IMR-90 (cell line): ENCODE measurements at regions not wholly inside any gene's neighbourhood (a gene's known extent, or its start where the extent isn't known, plus 50 kb on each side); places are given as distances from the start of the nearest gene placed in this dataset.

ENCODE experiments used
- ATAC-seq: fragments of 200-7000 bp; cut with Tn5 transposase; 2 replicates; pipeline ENCODE4 v1.9.1; 2020; ENCODE audit warnings: low read depth, mild to moderate bottlenecking, moderate library complexity
- BruUV-seq: library from RNA; stranded (reverse); fragments of 400-500 nt; replicated peaks from 2 replicates; lab custom pipeline; 2021; lab: Mats Ljungman, UMichigan
- CTCF ChIA-PET: fragments of 300-600 bp; formaldehyde crosslinking; extraction: SDS; loops from one replicate; lab custom pipeline; 2021; ENCODE audit warnings: antibody characterized with exemption; lab: Yijun Ruan, JAX
- POLR2A ChIA-PET: fragments of 300-600 bp; sonication (Branson Sonifier 250); formaldehyde crosslinking; loops from one replicate; lab custom pipeline; 2022; ENCODE audit warnings: antibody characterized with exemption; ENCODE audit not compliant: unreplicated experiment; lab: Charles Lee
- DNase-seq: peaks from one replicate; pipeline ENCODE4 v3.0.0; 2013
- H2AFZ ChIP-seq: replicated peaks from 2 replicates; pipeline ENCODE3; 2013; ENCODE audit warnings: low read length, mild to moderate bottlenecking; ENCODE audit not compliant: poor library complexity
- H2AK5ac ChIP-seq: 2 replicates; pipeline ENCODE4 v1.6.1; 2013; ENCODE audit warnings: low read depth, low read length, inconsistent platforms
- H2AK9ac ChIP-seq: replicated peaks from 2 replicates; pipeline ENCODE3; 2013; ENCODE audit warnings: mild to moderate bottlenecking, low read depth, low read length, moderate library complexity; ENCODE audit not compliant: poor library complexity
- H2BK120ac ChIP-seq: 2 replicates; pipeline ENCODE4 v1.6.1; 2013; ENCODE audit warnings: low read depth, low read length, inconsistent platforms
- H2BK15ac ChIP-seq: 3 replicates; pipeline ENCODE4 v1.6.1; 2013; ENCODE audit warnings: low read depth, low read length, inconsistent platforms
- H2BK20ac ChIP-seq: 2 replicates; pipeline ENCODE4 v1.6.1; 2013; ENCODE audit warnings: low read depth, mild to moderate bottlenecking, inconsistent platforms, low read length, moderate library complexity
- H2BK5ac ChIP-seq: 2 replicates; pipeline ENCODE4 v1.6.1; 2013; ENCODE audit warnings: mild to moderate bottlenecking, low read depth, low read length, inconsistent platforms; ENCODE audit not compliant: poor library complexity, severe bottlenecking
- H3K14ac ChIP-seq: replicated peaks from 2 replicates; pipeline ENCODE4 v1.6.1; 2013; ENCODE audit warnings: low read depth, low read length, inconsistent platforms
- H3K18ac ChIP-seq: 2 replicates; pipeline ENCODE4 v1.6.1; 2013; ENCODE audit warnings: low read depth, low read length, control low read depth
- H3K23ac ChIP-seq: 2 replicates; pipeline ENCODE4 v1.6.1; 2013; ENCODE audit warnings: low read depth, low read length, inconsistent platforms
- H3K27ac ChIP-seq: 2 replicates; pipeline ENCODE4 v1.5.1; 2013; ENCODE audit warnings: mild to moderate bottlenecking, control low read depth, low read length; ENCODE audit not compliant: insufficient read depth
- H3K27me3 ChIP-seq: 2 replicates; pipeline ENCODE4 v1.6.1; 2013; ENCODE audit warnings: low read length; ENCODE audit not compliant: control insufficient read depth, insufficient read depth
- H3K36me3 ChIP-seq: 2 replicates; pipeline ENCODE4 v1.6.1; 2013; ENCODE audit warnings: low read length, mixed read lengths; ENCODE audit not compliant: control insufficient read depth, insufficient read depth
- H3K4ac ChIP-seq: 2 replicates; pipeline ENCODE4 v1.6.1; 2013; ENCODE audit warnings: low read depth, low read length, inconsistent platforms
- H3K4me1 ChIP-seq: 2 replicates; pipeline ENCODE4 v1.6.1; 2013; ENCODE audit warnings: low read length, mixed read lengths; ENCODE audit not compliant: control insufficient read depth, insufficient read depth
- H3K4me2 ChIP-seq: 2 replicates; pipeline ENCODE4 v1.6.1; 2013; ENCODE audit warnings: low read depth, mild to moderate bottlenecking, control low read depth, low read length, moderate library complexity
- H3K4me3 ChIP-seq: 2 replicates; pipeline ENCODE4 v1.5.1; 2013; ENCODE audit warnings: low read depth, mild to moderate bottlenecking, control low read depth, low read length, moderate library complexity; ENCODE audit not compliant: insufficient read depth
- H3K56ac ChIP-seq: 2 replicates; pipeline ENCODE4 v1.6.1; 2013; ENCODE audit warnings: low read length, inconsistent platforms; ENCODE audit not compliant: insufficient read depth; ENCODE audit errors: extremely low read depth
- H3K79me1 ChIP-seq, 2 experiments: 2 replicates each; pipeline ENCODE4 v1.6.1; 2013; ENCODE audit warnings: low read length in 2 of 2, inconsistent platforms in 1 of 2, low read depth in 1 of 2
- H3K9ac ChIP-seq: 2 replicates; pipeline ENCODE4 v1.6.1; 2013; ENCODE audit warnings: low read depth, low read length, control low read depth
- H3K9me1 ChIP-seq: 2 replicates; pipeline ENCODE4 v1.6.1; 2013; ENCODE audit warnings: low read length, inconsistent platforms; ENCODE audit not compliant: insufficient read depth
- H3K9me3 ChIP-seq: 2 replicates; pipeline ENCODE4 v1.6.1; 2013; ENCODE audit warnings: low read length; ENCODE audit not compliant: control insufficient read depth, insufficient read depth
- H4K20me1 ChIP-seq: 2 replicates; pipeline ENCODE4 v1.6.1; 2013; ENCODE audit warnings: low read length, inconsistent platforms; ENCODE audit not compliant: insufficient read depth
- H4K5ac ChIP-seq: 2 replicates; pipeline ENCODE4 v1.6.1; 2013; ENCODE audit warnings: mild to moderate bottlenecking, low read depth, low read length, control low read depth
- H4K8ac ChIP-seq, 2 experiments: 2 replicates each; pipeline ENCODE4 v1.6.1; 2013; ENCODE audit warnings: low read depth in 2 of 2, low read length in 2 of 2, control low read depth in 1 of 2, inconsistent platforms in 1 of 2
- H4K91ac ChIP-seq: 2 replicates; pipeline ENCODE4 v1.6.1; 2013; ENCODE audit warnings: low read depth, low read length, inconsistent platforms; ENCODE audit not compliant: insufficient read depth
- BHLHE40 ChIP-seq: fragments of 150-350 bp; IDR thresholded peaks from 2 replicates; pipeline ENCODE4 v1.6.1; 2016; ENCODE audit warnings: mild to moderate bottlenecking, low read depth, low read length
- CEBPB ChIP-seq: IDR thresholded peaks from 2 replicates; pipeline ENCODE4 v1.6.1; 2012; ENCODE audit warnings: low read depth, low read length, improper control_type of control experiment
- CHD1 ChIP-seq: IDR thresholded peaks from 2 replicates; pipeline ENCODE4 v1.6.1; 2012; ENCODE audit warnings: low read depth, low read length, improper control_type of control experiment
- FOS ChIP-seq: fragments of 150-350 bp; IDR thresholded peaks from 2 replicates; pipeline ENCODE4 v1.6.1; 2016; ENCODE audit warnings: low read depth, low read length
- MAFK ChIP-seq: IDR thresholded peaks from 2 replicates; pipeline ENCODE4 v1.6.1; 2012; ENCODE audit warnings: low read depth, low read length, improper control_type of control experiment
- MAZ ChIP-seq: IDR thresholded peaks from 2 replicates; pipeline ENCODE4 v1.6.1; 2012; ENCODE audit warnings: low read depth, mild to moderate bottlenecking, low read length, improper control_type of control experiment, moderate library complexity, borderline replicate concordance
- MXI1 ChIP-seq: IDR thresholded peaks from 2 replicates; pipeline ENCODE4 v1.6.1; 2012; ENCODE audit warnings: low read depth, mild to moderate bottlenecking, low read length, moderate library complexity, borderline replicate concordance
- NFE2L2 ChIP-seq: fragments of 150-350 bp; IDR thresholded peaks from 2 replicates; pipeline ENCODE4 v1.6.1; 2016; ENCODE audit warnings: low read depth, mild to moderate bottlenecking, low read length
- POLR2A ChIP-seq: IDR thresholded peaks from 2 replicates; pipeline ENCODE4 v1.6.1; 2012; ENCODE audit warnings: mild to moderate bottlenecking, low read depth, low read length
- RAD21 ChIP-seq: IDR thresholded peaks from 2 replicates; pipeline ENCODE4 v1.6.1; 2012; ENCODE audit warnings: low read length, improper control_type of control experiment
- RCOR1 ChIP-seq: IDR thresholded peaks from 2 replicates; pipeline ENCODE4 v1.6.1; 2012; ENCODE audit warnings: mild to moderate bottlenecking, low read length, improper control_type of control experiment; ENCODE audit not compliant: insufficient replicate concordance
- RFX5 ChIP-seq: IDR thresholded peaks from 2 replicates; pipeline ENCODE4 v1.8.0; 2012; ENCODE audit warnings: low read depth, mild to moderate bottlenecking, low read length, moderate library complexity
- SMC3 ChIP-seq: fragments of 150-350 bp; IDR thresholded peaks from 2 replicates; pipeline ENCODE4 v1.6.1; 2016; ENCODE audit warnings: low read depth, mild to moderate bottlenecking, antibody characterized with exemption, low read length, moderate library complexity
- WGBS, 2 experiments: methylation state at CpG; one replicate each; pipeline versions ENCODE4 v1.1.5 to v1.1.7; 2013; ENCODE audit warnings: missing lambda C conversion rate in 2 of 2; ENCODE audit not compliant: insufficient read length in 1 of 2; ENCODE audit errors: extremely low coverage in 2 of 2; 5-methylcytosine and 5-hydroxymethylcytosine counted together
- dilution Hi-C: fragments of 300-500 bp; cut with HindIII; formaldehyde crosslinking; loops from one replicate; pipeline ENCODE4 v1.14.3; 2018; ENCODE audit warnings: low sequenced_read_pairs; ENCODE audit not compliant: unreplicated experiment
- in situ Hi-C: fragments of 300-500 bp; cut with MboI; formaldehyde crosslinking; loops from 3 replicates; pipeline ENCODE4 v1.14.3; 2019; ENCODE audit warnings: low sequenced_read_pairs, inconsistent platforms, mixed read lengths
- intact Hi-C: fragments of 100-400 bp; cut with micrococcal nuclease; formaldehyde crosslinking; loops from 2 replicates; pipeline ENCODE4 v1.10.0; 2022
- TF ChIP-seq, protein P1 (sequence below): fragments of 150-350 bp; IDR thresholded peaks from 2 replicates; pipeline ENCODE4 v1.6.1; 2016; ENCODE audit warnings: low read depth, mild to moderate bottlenecking, low read length, moderate library complexity, borderline replicate concordance
- TF ChIP-seq, protein P2 (sequence below): fragments of 150-350 bp; IDR thresholded peaks from 2 replicates; pipeline ENCODE4 v1.6.1; 2017; ENCODE audit warnings: mild to moderate bottlenecking, antibody characterized with exemption, low read length, low read depth
- TF ChIP-seq, protein P3 (sequence below): conservative IDR thresholded peaks from 2 replicates; pipeline ENCODE4 v1.5.1; 2012; ENCODE audit warnings: mild to moderate bottlenecking, low read depth, low read length, improper control_type of control experiment

DNA sequence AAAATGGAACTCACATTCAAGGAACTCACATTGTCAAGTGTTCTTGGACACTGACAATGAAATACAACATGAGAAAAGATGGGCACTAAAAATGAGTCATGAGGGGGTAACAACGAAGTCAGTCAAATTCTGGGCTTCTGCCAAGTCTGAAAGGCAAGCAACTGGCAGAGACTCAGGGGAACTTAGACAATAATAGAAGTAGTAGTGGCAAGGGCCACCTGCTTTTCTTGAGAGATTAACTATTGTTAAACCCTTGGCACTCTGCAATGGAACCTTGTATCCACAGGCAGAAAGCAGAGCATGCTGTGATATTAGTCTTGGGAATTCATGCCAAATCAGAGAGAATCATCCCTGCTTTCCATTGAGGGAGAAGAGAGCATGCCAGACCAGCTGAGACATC is 382.6 kb upstream of the CDH2 start:
- Histone ChIP-seq H2AFZ (no peak overlapping the region), H3K27me3 (no peaks in the 10 kb centered on the region), H2BK15ac (no peak overlapping the region), H4K5ac (no peak overlapping the region), H4K91ac (no peak overlapping the region), H3K36me3 (no peaks in the 10 kb centered on the region), H3K4me1 (no peaks in the 10 kb centered on the region), H3K4me3 (no peak overlapping the region), H3K4me2 (no peak overlapping the region), H3K18ac (no peak overlapping the region), H4K8ac (no peak overlapping the region), H4K20me1 (no peaks in the 10 kb centered on the region), H3K27ac (no peak overlapping the region), H3K9ac (no peak overlapping the region), H3K4ac (no peak overlapping the region), H2BK120ac (no peak overlapping the region), H3K9me1 (no peaks in the 10 kb centered on the region), H3K14ac (no peak overlapping the region), H3K9me3 (no peaks in the 10 kb centered on the region), H3K23ac (no peak overlapping the region), H3K56ac (no peak overlapping the region), H2BK5ac (no peak overlapping the region), H2BK20ac (no peak overlapping the region), H2AK5ac (no peak overlapping the region), H3K79me1 (no peaks in the 10 kb centered on the region), H2AK9ac (no peak overlapping the region)
- ATAC-seq (no peak), DNase-seq (no peak)
- intact Hi-C loops (no loop called here), dilution Hi-C loops (no loop called here), in situ Hi-C loops (no loop called here)
- no peak for TF ChIP-seq FOS
- no peak for TF ChIP-seq RFX5
- no peak for TF ChIP-seq RCOR1
- no peak for TF ChIP-seq CHD1
- TF ChIP-seq, protein P1, sequence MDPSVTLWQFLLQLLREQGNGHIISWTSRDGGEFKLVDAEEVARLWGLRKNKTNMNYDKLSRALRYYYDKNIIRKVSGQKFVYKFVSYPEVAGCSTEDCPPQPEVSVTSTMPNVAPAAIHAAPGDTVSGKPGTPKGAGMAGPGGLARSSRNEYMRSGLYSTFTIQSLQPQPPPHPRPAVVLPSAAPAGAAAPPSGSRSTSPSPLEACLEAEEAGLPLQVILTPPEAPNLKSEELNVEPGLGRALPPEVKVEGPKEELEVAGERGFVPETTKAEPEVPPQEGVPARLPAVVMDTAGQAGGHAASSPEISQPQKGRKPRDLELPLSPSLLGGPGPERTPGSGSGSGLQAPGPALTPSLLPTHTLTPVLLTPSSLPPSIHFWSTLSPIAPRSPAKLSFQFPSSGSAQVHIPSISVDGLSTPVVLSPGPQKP = no peak
- no peak for TF ChIP-seq SMC3
- no peak for TF ChIP-seq MXI1
- TF ChIP-seq, protein P2, sequence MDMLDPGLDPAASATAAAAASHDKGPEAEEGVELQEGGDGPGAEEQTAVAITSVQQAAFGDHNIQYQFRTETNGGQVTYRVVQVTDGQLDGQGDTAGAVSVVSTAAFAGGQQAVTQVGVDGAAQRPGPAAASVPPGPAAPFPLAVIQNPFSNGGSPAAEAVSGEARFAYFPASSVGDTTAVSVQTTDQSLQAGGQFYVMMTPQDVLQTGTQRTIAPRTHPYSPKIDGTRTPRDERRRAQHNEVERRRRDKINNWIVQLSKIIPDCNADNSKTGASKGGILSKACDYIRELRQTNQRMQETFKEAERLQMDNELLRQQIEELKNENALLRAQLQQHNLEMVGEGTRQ = no peak
- no peak for TF ChIP-seq NFE2L2
- TF ChIP-seq BHLHE40 = no peak
- TF ChIP-seq CEBPB = no peak
- TF ChIP-seq, protein P3, sequence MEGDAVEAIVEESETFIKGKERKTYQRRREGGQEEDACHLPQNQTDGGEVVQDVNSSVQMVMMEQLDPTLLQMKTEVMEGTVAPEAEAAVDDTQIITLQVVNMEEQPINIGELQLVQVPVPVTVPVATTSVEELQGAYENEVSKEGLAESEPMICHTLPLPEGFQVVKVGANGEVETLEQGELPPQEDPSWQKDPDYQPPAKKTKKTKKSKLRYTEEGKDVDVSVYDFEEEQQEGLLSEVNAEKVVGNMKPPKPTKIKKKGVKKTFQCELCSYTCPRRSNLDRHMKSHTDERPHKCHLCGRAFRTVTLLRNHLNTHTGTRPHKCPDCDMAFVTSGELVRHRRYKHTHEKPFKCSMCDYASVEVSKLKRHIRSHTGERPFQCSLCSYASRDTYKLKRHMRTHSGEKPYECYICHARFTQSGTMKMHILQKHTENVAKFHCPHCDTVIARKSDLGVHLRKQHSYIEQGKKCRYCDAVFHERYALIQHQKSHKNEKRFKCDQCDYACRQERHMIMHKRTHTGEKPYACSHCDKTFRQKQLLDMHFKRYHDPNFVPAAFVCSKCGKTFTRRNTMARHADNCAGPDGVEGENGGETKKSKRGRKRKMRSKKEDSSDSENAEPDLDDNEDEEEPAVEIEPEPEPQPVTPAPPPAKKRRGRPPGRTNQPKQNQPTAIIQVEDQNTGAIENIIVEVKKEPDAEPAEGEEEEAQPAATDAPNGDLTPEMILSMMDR = no peak
- TF ChIP-seq RAD21 = no peak
- TF ChIP-seq POLR2A = no peak
- TF ChIP-seq MAZ = no peak
- TF ChIP-seq MAFK = no peak
- BruUV-seq = no TSS peak
- POLR2A ChIA-PET = no interaction called here
- WGBS, 2 experiments = no CpG with 5 or more reads among the region's 1 CpG
- CTCF ChIA-PET = no interaction called here
